ENCODE measurements at regions not wholly inside any gene's neighbourhood (a gene's known extent, or its start where the extent isn't known, plus 50 kb on each side); places are given as distances from the start of the nearest gene placed in this dataset.

- no peak for TF ChIP-seq LEF1 (IDR thresholded peaks at IDR 0.05; ENCODE audit: borderline replicate concordance)
- no peak for TF ChIP-seq HDGF (IDR thresholded peaks at IDR 0.05; ENCODE audit: borderline replicate concordance)
- CTCF ChIA-PET: interaction anchor here (0.7 to 2.2 kb wide), 6 partner anchors 60 to 90 kb away, joined by 3 to 7 read pairs (median 4); no protein-coding TSS in a partner anchor
- POLR2A ChIA-PET: interaction anchor here (1.5 to 1.6 kb wide), 2 partner anchors 9 to 65 kb away, joined by 4 to 5 read pairs; no protein-coding TSS in a partner anchor
- DNase-seq (ENCODE audit: extremely low spot score): peak; percentile 58
These were observed 64.2 kb upstream of the ABL1 start for GRCh38 chr9:130770679-130771442.

DNA sequence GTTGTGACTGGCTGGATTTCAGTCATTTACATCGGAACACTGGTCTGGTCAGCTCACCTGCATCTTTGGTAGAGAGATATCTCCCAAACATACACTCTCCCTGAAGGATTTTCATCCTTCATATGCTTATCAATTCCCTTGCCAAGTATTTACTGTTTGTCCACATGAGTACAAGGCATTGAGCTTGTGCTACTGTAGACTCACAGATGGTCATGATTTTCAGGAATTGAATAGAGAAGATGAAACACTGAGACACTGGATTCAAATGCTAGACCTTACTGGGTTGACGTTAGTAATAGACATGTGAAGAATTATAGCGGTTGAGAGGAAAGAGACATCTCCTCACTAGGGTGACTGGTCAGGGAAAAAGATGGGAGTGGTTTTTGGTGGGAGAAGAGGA, 62.9 kb upstream of the ABL1 start:
- TF ChIP-seq FOXA1 (IDR thresholded peaks at IDR 0.05) (no peak), CTBP1 (IDR thresholded peaks at IDR 0.05; ENCODE audit: borderline replicate concordance) (no peak), LEF1 (IDR thresholded peaks at IDR 0.05; ENCODE audit: borderline replicate concordance) (no peak), L3MBTL2 (conservative IDR thresholded peaks at IDR 0.05) (no peak)
- DNase-seq (ENCODE audit: extremely low spot score): no peak
- POLR2A ChIA-PET: interaction anchor here (1.6 kb wide), 1 partner anchor 64 kb away, joined by 5 read pairs; no protein-coding TSS in a partner anchor
- CTCF ChIA-PET: interaction anchor here (1.4 to 2.2 kb wide), 3 partner anchors 65 to 74 kb away, joined by 4 to 7 read pairs (median 4); no protein-coding TSS in a partner anchor

- no peak for DNase-seq (ENCODE audit: extremely low spot score)
- CTCF ChIA-PET: interaction anchor here (0.6 kb wide), 1 partner anchor 40 kb away, joined by 3 read pairs; no protein-coding TSS in a partner anchor
- POLR2A ChIA-PET: interaction anchor here (0.7 kb wide), 1 partner anchor 67 kb away, joined by 3 read pairs; no protein-coding TSS in a partner anchor
- TF ChIP-seq FOXA1 (IDR thresholded peaks at IDR 0.05) (no peak), FOXK2 (IDR thresholded peaks at IDR 0.05) (no peak), BHLHE40 (IDR thresholded peaks at IDR 0.05; ENCODE audit: borderline replicate concordance) (no peak), ZNF384 (IDR thresholded peaks at IDR 0.05) (no peak), TARDBP (IDR thresholded peaks at IDR 0.05) (no peak), NFRKB (IDR thresholded peaks at IDR 0.05) (no peak), FOXM1 (IDR thresholded peaks at IDR 0.05; ENCODE audit: borderline replicate concordance) (no peak), ARNT (IDR thresholded peaks at IDR 0.05) (no peak), SP1 (IDR thresholded peaks at IDR 0.05) (no peak), L3MBTL2 (conservative IDR thresholded peaks at IDR 0.05) (no peak), CTBP1 (IDR thresholded peaks at IDR 0.05; ENCODE audit: borderline replicate concordance) (no peak)
- TF ChIP-seq, protein P1, sequence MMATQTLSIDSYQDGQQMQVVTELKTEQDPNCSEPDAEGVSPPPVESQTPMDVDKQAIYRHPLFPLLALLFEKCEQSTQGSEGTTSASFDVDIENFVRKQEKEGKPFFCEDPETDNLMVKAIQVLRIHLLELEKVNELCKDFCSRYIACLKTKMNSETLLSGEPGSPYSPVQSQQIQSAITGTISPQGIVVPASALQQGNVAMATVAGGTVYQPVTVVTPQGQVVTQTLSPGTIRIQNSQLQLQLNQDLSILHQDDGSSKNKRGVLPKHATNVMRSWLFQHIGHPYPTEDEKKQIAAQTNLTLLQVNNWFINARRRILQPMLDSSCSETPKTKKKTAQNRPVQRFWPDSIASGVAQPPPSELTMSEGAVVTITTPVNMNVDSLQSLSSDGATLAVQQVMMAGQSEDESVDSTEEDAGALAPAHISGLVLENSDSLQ (IDR thresholded peaks at IDR 0.05): no peak
These were observed 60.9 kb upstream of the ABL1 start for GRCh38 chr9:130774183-130774582.

GRCh38 chr9:130775336-130775991, 59.6 kb upstream of the ABL1 start:
- DNase-seq (ENCODE audit: extremely low spot score): no peak
- TF ChIP-seq HDGF (IDR thresholded peaks at IDR 0.05; ENCODE audit: borderline replicate concordance) (no peak), FOXM1 (IDR thresholded peaks at IDR 0.05; ENCODE audit: borderline replicate concordance) (no peak), ELF4 (IDR thresholded peaks at IDR 0.05) (no peak), SP1 (IDR thresholded peaks at IDR 0.05) (no peak), CTBP1 (IDR thresholded peaks at IDR 0.05; ENCODE audit: borderline replicate concordance) (no peak), LEF1 (IDR thresholded peaks at IDR 0.05; ENCODE audit: borderline replicate concordance) (no peak), BHLHE40 (IDR thresholded peaks at IDR 0.05; ENCODE audit: borderline replicate concordance) (no peak), TARDBP (IDR thresholded peaks at IDR 0.05) (no peak), SUZ12 (IDR thresholded peaks at IDR 0.05) (no peak), FOXA1 (IDR thresholded peaks at IDR 0.05) (no peak), FOXK2 (IDR thresholded peaks at IDR 0.05) (no peak), NFRKB (IDR thresholded peaks at IDR 0.05) (no peak)
- CTCF ChIA-PET: no interaction called here
- POLR2A ChIA-PET: no interaction called here

GRCh38 chr9:130779153-130779855, 55.8 kb upstream of the ABL1 start:
- ChIA-PET POLR2A (interaction anchor here (1.1 to 1.9 kb wide), 3 partner anchors 8 to 899 kb away, joined by 3 to 4 read pairs (median 3); no protein-coding TSS in a partner anchor), CTCF (interaction anchor here (0.6 to 1.5 kb wide), 2 partner anchors 13 to 85 kb away, joined by 3 to 4 read pairs; no protein-coding TSS in a partner anchor)
- TF ChIP-seq TARDBP (IDR thresholded peaks at IDR 0.05) (no peak), SUZ12 (IDR thresholded peaks at IDR 0.05) (no peak), LEF1 (IDR thresholded peaks at IDR 0.05; ENCODE audit: borderline replicate concordance) (no peak), ARNT (IDR thresholded peaks at IDR 0.05) (no peak), FOXM1 (IDR thresholded peaks at IDR 0.05; ENCODE audit: borderline replicate concordance) (no peak), FOXA1 (IDR thresholded peaks at IDR 0.05) (0 out of 2 replicates have a peak, but pooled peaks have one; percentile 43), CTBP1 (IDR thresholded peaks at IDR 0.05; ENCODE audit: borderline replicate concordance) (peak; percentile 89), ELF4 (IDR thresholded peaks at IDR 0.05) (no peak), FOXK2 (IDR thresholded peaks at IDR 0.05) (no peak), ZNF384 (IDR thresholded peaks at IDR 0.05) (no peak), BHLHE40 (IDR thresholded peaks at IDR 0.05; ENCODE audit: borderline replicate concordance) (no peak), HDGF (IDR thresholded peaks at IDR 0.05; ENCODE audit: borderline replicate concordance) (no peak), SP1 (IDR thresholded peaks at IDR 0.05) (no peak)
- TF ChIP-seq, protein P1 (IDR thresholded peaks at IDR 0.05): peak; percentile 94
- DNase-seq (ENCODE audit: extremely low spot score): peak; percentile 35

- TF ChIP-seq SUZ12 (IDR thresholded peaks at IDR 0.05) (no peak), SP1 (IDR thresholded peaks at IDR 0.05) (no peak), ELF4 (IDR thresholded peaks at IDR 0.05) (no peak), FOXM1 (IDR thresholded peaks at IDR 0.05; ENCODE audit: borderline replicate concordance) (no peak), L3MBTL2 (conservative IDR thresholded peaks at IDR 0.05) (no peak), FOXK2 (IDR thresholded peaks at IDR 0.05) (no peak), FOXA1 (IDR thresholded peaks at IDR 0.05) (no peak), CTBP1 (IDR thresholded peaks at IDR 0.05; ENCODE audit: borderline replicate concordance) (no peak), ARNT (IDR thresholded peaks at IDR 0.05) (no peak), LEF1 (IDR thresholded peaks at IDR 0.05; ENCODE audit: borderline replicate concordance) (no peak), NFRKB (IDR thresholded peaks at IDR 0.05) (no peak), BHLHE40 (IDR thresholded peaks at IDR 0.05; ENCODE audit: borderline replicate concordance) (no peak), HDGF (IDR thresholded peaks at IDR 0.05; ENCODE audit: borderline replicate concordance) (no peak)
- TF ChIP-seq, protein P1 (IDR thresholded peaks at IDR 0.05): no peak
- POLR2A ChIA-PET: interaction anchor here (1.1 to 1.9 kb wide), 4 partner anchors 9 to 898 kb away, joined by 3 to 4 read pairs (median 4); partner anchors contain the start of gene ABL1
- CTCF ChIA-PET: interaction anchor here (1.5 kb wide), 1 partner anchor 14 kb away, joined by 3 read pairs; no protein-coding TSS in a partner anchor
- DNase-seq (ENCODE audit: extremely low spot score): no peak
These were observed 54.6 kb upstream of the ABL1 start for GRCh38 chr9:130780415-130780814.

Data from HEK293T (cell line).